HG02870 (cell line): ENCODE measurements at regions not wholly inside any gene's neighbourhood (a gene's known extent, or its start where the extent isn't known, plus 50 kb on each side); places are given as distances from the start of the nearest gene placed in this dataset.

Source experiments
- ATAC-seq: cut with Tn5 transposase; IDR thresholded peaks from one replicate; pipeline ENCODE4 v1.9.1; 2021; ENCODE audit warnings: mild to moderate bottlenecking, moderate library complexity; ENCODE audit not compliant: unreplicated experiment

GRCh38 chr16:17828012-17828411 lies 357.3 kb upstream of the XYLT1 start:
- no peak for ATAC-seq

GRCh38 chr16:17827313-17827712 lies 356.6 kb upstream of the XYLT1 start:
- ATAC-seq, result no peak

- ATAC-seq, result no peak
Observed at GRCh38 chr16:17817943-17818342, 347.2 kb upstream of the XYLT1 start.

- ATAC-seq, result no peak
Observed at GRCh38 chr16:17817260-17817659, 346.5 kb upstream of the XYLT1 start.

- ATAC-seq, result no peak
Observed at GRCh38 chr16:17812771-17813170, 342.0 kb upstream of the XYLT1 start.

GRCh38 chr16:17804857-17805256 lies 334.1 kb upstream of the XYLT1 start:
- ATAC-seq, result no peak

GRCh38 chr16:17803625-17804410 lies 333.1 kb upstream of the XYLT1 start:
- no peak for ATAC-seq

- ATAC-seq, result no peak
Observed at GRCh38 chr16:17802571-17802970, 331.8 kb upstream of the XYLT1 start.

- no peak for ATAC-seq
Observed at GRCh38 chr16:17801068-17801467, 330.3 kb upstream of the XYLT1 start.

GRCh38 chr16:17798716-17799115 lies 328.0 kb upstream of the XYLT1 start:
- no peak for ATAC-seq

GRCh38 chr16:17793354-17793753 lies 322.6 kb upstream of the XYLT1 start:
- ATAC-seq, result no peak

- no peak for ATAC-seq
Observed at GRCh38 chr16:17784073-17784472, 313.3 kb upstream of the XYLT1 start.

- no peak for ATAC-seq
Observed at GRCh38 chr16:17780181-17780580, 309.4 kb upstream of the XYLT1 start.

- no peak for ATAC-seq
Observed at GRCh38 chr16:17777408-17777863, 306.7 kb upstream of the XYLT1 start.

GRCh38 chr16:17776888-17777287 lies 306.1 kb upstream of the XYLT1 start:
- no peak for ATAC-seq

GRCh38 chr16:17776465-17776864 lies 305.7 kb upstream of the XYLT1 start:
- no peak for ATAC-seq

- no peak for ATAC-seq
Observed at GRCh38 chr16:17775061-17775460, 304.3 kb upstream of the XYLT1 start.

- no peak for ATAC-seq
Observed at GRCh38 chr16:17773698-17774101, 302.9 kb upstream of the XYLT1 start.

- no peak for ATAC-seq
Observed at GRCh38 chr16:17770104-17770503, 299.3 kb upstream of the XYLT1 start.

GRCh38 chr16:17769065-17769464 lies 298.3 kb upstream of the XYLT1 start:
- ATAC-seq, result no peak

GRCh38 chr16:17768257-17768656 lies 297.5 kb upstream of the XYLT1 start:
- ATAC-seq, result no peak

GRCh38 chr16:17766012-17766411 lies 295.3 kb upstream of the XYLT1 start:
- ATAC-seq, result no peak
